H1 (cell line): ENCODE measurements at regions not wholly inside any gene's neighbourhood (a gene's known extent, or its start where the extent isn't known, plus 50 kb on each side); places are given as distances from the start of the nearest gene placed in this dataset.

ENCODE experiments used
- BCL11A ChIP-seq, 2 experiments: IDR thresholded peaks; one replicate each; pipeline ENCODE4 v1.6.1; 2011; ENCODE audit warnings: low read depth in 2 of 2, low read length in 2 of 2, mild to moderate bottlenecking in 2 of 2
- GABPA ChIP-seq: IDR thresholded peaks from 2 replicates; pipeline ENCODE4 v1.6.1; 2011; ENCODE audit warnings: mild to moderate bottlenecking, low read length, moderate library complexity, borderline replicate concordance; ENCODE audit not compliant: insufficient read depth
- KDM1A ChIP-seq: fragments of 200-600, 300-600 bp; sonication (generic); IDR thresholded peaks from 2 replicates; pipeline ENCODE4 v1.7.1; 2016; ENCODE audit warnings: mild to moderate bottlenecking, low read length, borderline replicate concordance
- RBBP5 ChIP-seq: IDR thresholded peaks from 2 replicates; pipeline ENCODE4 v1.7.1; 2012; ENCODE audit warnings: low read depth, mild to moderate bottlenecking, inconsistent platforms, low read length, moderate library complexity, borderline replicate concordance

DNA sequence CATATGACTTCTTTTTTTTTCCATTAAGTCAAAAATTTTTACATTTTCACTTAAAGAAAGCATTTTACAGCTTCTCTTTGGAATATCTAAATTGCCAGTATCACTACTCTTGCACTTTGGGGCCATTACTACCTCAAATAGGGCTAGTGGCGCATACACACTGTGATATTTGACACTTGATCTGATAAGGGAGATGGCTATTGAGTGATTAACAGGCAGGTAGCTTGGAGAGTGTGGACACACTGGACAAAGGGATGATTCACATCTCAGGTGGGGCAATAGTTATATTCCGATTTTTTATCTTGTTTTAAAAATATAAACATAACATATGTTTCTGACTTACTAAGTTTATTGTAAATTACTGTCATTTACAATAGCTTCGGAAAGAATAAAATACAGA, 2219.9 kb downstream of the LRRC4C start (continued):
- TF ChIP-seq RBBP5 (no peak), BCL11A (IDR thresholded peaks at IDR 0.05; ENCODE audit: low read depth in 2 of 2, low read length in 2 of 2) (no peak), KDM1A (no peak), GABPA (no peak)
